Smooth muscle cell (in vitro differentiated cells): ENCODE measurements at regions not wholly inside any gene's neighbourhood (a gene's known extent, or its start where the extent isn't known, plus 50 kb on each side); places are given as distances from the start of the nearest gene placed in this dataset.

Experiments
- DNase-seq: peaks from one replicate; lab custom pipeline; 2025; ENCODE audit not compliant: unreplicated experiment; lab: John Stamatoyannopoulos, UW
- H2AFZ ChIP-seq: fragments of 200-600 bp; sonication (generic); 2 replicates; pipeline ENCODE4 v1.6.0; 2016; ENCODE audit warnings: antibody characterized with exemption, low read depth, mild to moderate bottlenecking
- H3F3A ChIP-seq: fragments of 200-600 bp; sonication (generic); 2 replicates; pipeline ENCODE4 v1.6.0; 2017; ENCODE audit warnings: antibody characterized with exemption, low read depth
- H3K27ac ChIP-seq: fragments of 200-600 bp; sonication (generic); 2 replicates; pipeline ENCODE4 v1.5.1; 2016; ENCODE audit warnings: low read depth, mild to moderate bottlenecking
- H3K27me3 ChIP-seq: fragments of 200-600 bp; sonication (generic); 2 replicates; pipeline ENCODE4 v1.6.1; 2016; ENCODE audit warnings: low read depth, mild to moderate bottlenecking
- H3K36me3 ChIP-seq: fragments of 200-600 bp; sonication (generic); 2 replicates; pipeline ENCODE4 v1.5.1; 2016; ENCODE audit warnings: low read depth
- H3K4me1 ChIP-seq: fragments of 200-600 bp; sonication (generic); 2 replicates; pipeline ENCODE4 v1.5.1; 2016; ENCODE audit warnings: low read depth
- H3K4me2 ChIP-seq: fragments of 200-600 bp; sonication (generic); 2 replicates; pipeline ENCODE4 v1.6.0; 2016; ENCODE audit warnings: mild to moderate bottlenecking
- H3K4me3 ChIP-seq: fragments of 200-600 bp; sonication (generic); 2 replicates; pipeline ENCODE4 v1.5.1; 2016; ENCODE audit warnings: mild to moderate bottlenecking
- H3K79me2 ChIP-seq: fragments of 200-600 bp; sonication (generic); 2 replicates; pipeline ENCODE4 v1.6.0; 2016; ENCODE audit warnings: low read depth, mild to moderate bottlenecking
- H3K9ac ChIP-seq: fragments of 200-600 bp; sonication (generic); 2 replicates; pipeline ENCODE4 v1.6.0; 2016; ENCODE audit warnings: low read depth
- H3K9me3 ChIP-seq: fragments of 200-600 bp; sonication (generic); replicated peaks from 2 replicates; pipeline ENCODE4 v1.5.1; 2016; ENCODE audit warnings: low read depth
- H4K20me1 ChIP-seq: fragments of 200-600 bp; sonication (generic); 2 replicates; pipeline ENCODE4 v1.6.0; 2016; ENCODE audit warnings: low read depth
- CTCF ChIP-seq: fragments of 200-600 bp; sonication (generic); IDR thresholded peaks from 2 replicates; pipeline ENCODE4 v1.5.1; 2017; ENCODE audit warnings: borderline replicate concordance, mild to moderate bottlenecking, antibody characterized with exemption; ENCODE audit not compliant: insufficient read depth, poor library complexity, severe bottlenecking
- WGBS: methylation state at CpG from one replicate; pipeline ENCODE4 v1.1.7; 2016; ENCODE audit warnings: low lambda C conversion rate; 5-methylcytosine and 5-hydroxymethylcytosine counted together

- H3K4me3 ChIP-seq, result no peak overlapping the region
- H3K9ac ChIP-seq, result no peak overlapping the region
- TF ChIP-seq CTCF, result no peak
- H3K27me3 ChIP-seq, result no peaks in the 10 kb centered on the region
- no peaks in the 10 kb centered on the region for H4K20me1 ChIP-seq
- whole genome bisulfite sequencing, result 54% methylated on average over 1 of the region's 1 CpG
- no peak overlapping the region for H3K4me2 ChIP-seq
- H3K9me3 ChIP-seq, result no peaks in the 10 kb centered on the region
- DNase-seq, result no peak
- peak overlapping the region; percentile 83 for H2AFZ ChIP-seq
- no peaks in the 10 kb centered on the region for H3K79me2 ChIP-seq
- no peak overlapping the region for H3K27ac ChIP-seq
- no peaks in the 10 kb centered on the region for H3K36me3 ChIP-seq
- H3K4me1 ChIP-seq, result no peaks in the 10 kb centered on the region
- no peaks in the 10 kb centered on the region for H3F3A ChIP-seq
These were observed 299.7 kb downstream of the OLFM3 start for GRCh38 chr1:101697072-101697471.

GRCh38 chr1:101698681-101699080 lies 298.0 kb downstream of the OLFM3 start:
- no peak overlapping the region for H2AFZ ChIP-seq
- H3F3A ChIP-seq, result no peaks in the 10 kb centered on the region
- TF ChIP-seq CTCF, result no peak
- 85% methylated on average over 1 of the region's 1 CpG for WGBS
- no peak for DNase-seq
- H3K9ac ChIP-seq, result no peak overlapping the region
- H3K4me3 ChIP-seq, result no peak overlapping the region
- H3K4me2 ChIP-seq, result no peak overlapping the region
- no peaks in the 10 kb centered on the region for H3K4me1 ChIP-seq
- H3K27ac ChIP-seq, result no peak overlapping the region
- H3K36me3 ChIP-seq, result no peaks in the 10 kb centered on the region
- H3K9me3 ChIP-seq, result no peaks in the 10 kb centered on the region
- no peaks in the 10 kb centered on the region for H3K79me2 ChIP-seq
- H4K20me1 ChIP-seq, result no peaks in the 10 kb centered on the region
- H3K27me3 ChIP-seq, result no peaks in the 10 kb centered on the region

- no peaks in the 10 kb centered on the region for H4K20me1 ChIP-seq
- no peak overlapping the region for H3K4me2 ChIP-seq
- no peak for DNase-seq
- H2AFZ ChIP-seq, result no peak overlapping the region
- no peaks in the 10 kb centered on the region for H3K9me3 ChIP-seq
- no peaks in the 10 kb centered on the region for H3K27me3 ChIP-seq
- no peak overlapping the region for H3K4me3 ChIP-seq
- H3K79me2 ChIP-seq, result no peaks in the 10 kb centered on the region
- no peaks in the 10 kb centered on the region for H3K4me1 ChIP-seq
- no peak overlapping the region for H3K9ac ChIP-seq
- H3K36me3 ChIP-seq, result no peaks in the 10 kb centered on the region
- no peaks in the 10 kb centered on the region for H3F3A ChIP-seq
- no peak for TF ChIP-seq CTCF
- no peak overlapping the region for H3K27ac ChIP-seq
These were observed 291.8 kb downstream of the OLFM3 start for GRCh38 chr1:101704895-101705294.

DNA sequence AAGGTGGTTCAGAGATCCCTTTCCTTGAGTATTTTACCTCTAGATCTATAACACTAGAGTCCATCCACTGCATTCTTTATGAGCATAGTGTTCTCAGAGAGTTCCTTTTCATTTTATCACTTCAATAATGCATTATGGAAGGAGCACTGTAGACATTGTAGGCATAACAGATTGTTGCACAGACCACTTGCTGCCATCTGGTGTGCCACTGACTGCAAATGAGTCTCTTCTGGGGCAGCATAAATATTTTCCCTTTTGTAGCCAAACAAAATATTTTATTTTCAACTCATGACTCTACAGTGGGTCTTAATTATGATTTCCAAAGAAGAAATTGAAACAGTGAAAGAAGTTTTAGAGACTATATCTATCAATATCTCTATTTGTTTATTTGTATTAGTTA lies 290.4 kb downstream of the OLFM3 start:
- Histone ChIP-seq H3K79me2 (no peaks in the 10 kb centered on the region), H3K27ac (no peak overlapping the region), H3K4me2 (no peak overlapping the region), H3K9ac (no peak overlapping the region), H2AFZ (no peak overlapping the region), H4K20me1 (no peaks in the 10 kb centered on the region), H3K36me3 (no peaks in the 10 kb centered on the region), H3K27me3 (no peaks in the 10 kb centered on the region), H3F3A (no peaks in the 10 kb centered on the region), H3K4me3 (no peak overlapping the region), H3K9me3 (no peaks in the 10 kb centered on the region), H3K4me1 (no peaks in the 10 kb centered on the region)
- no peak for DNase-seq
- no peak for TF ChIP-seq CTCF
